Endothelial cell of umbilical vein (primary cell): ENCODE measurements at regions not wholly inside any gene's neighbourhood (a gene's known extent, or its start where the extent isn't known, plus 50 kb on each side); places are given as distances from the start of the nearest gene placed in this dataset.

Experiments
- BruUV-seq: library from RNA; stranded (reverse); fragments of 400-500 nt; replicated peaks from 2 replicates; lab custom pipeline; 2021; lab: Mats Ljungman, UMichigan
- CTCF ChIA-PET: fragments of 300-600, 350-600 bp; sonication (Branson Sonifier 250); formaldehyde crosslinking; loops from one replicate; lab custom pipeline; 2021; ENCODE audit warnings: antibody characterized with exemption, inconsistent platforms; lab: Charles Lee
- POLR2A ChIA-PET: fragments of 300-600, 350-600 bp; sonication (Branson Sonifier 250); formaldehyde crosslinking; loops from one replicate; lab custom pipeline; 2021; ENCODE audit warnings: antibody characterized with exemption, inconsistent platforms; lab: Charles Lee
- DNase-seq: peaks from one replicate; pipeline ENCODE4 v3.0.0-alpha.2; 2011; ENCODE audit warnings: low read depth, low spot score
- FAIRE-seq: peaks from 2 replicates; lab custom pipeline; 2011; peaks lifted over from hg19 to GRCh38; lab: Jason Lieb, UNC
- H2AFZ ChIP-seq: 2 replicates; pipeline ENCODE4 v1.6.0; 2012; ENCODE audit warnings: low read depth, low read length, control low read depth, inconsistent platforms
- H3K27ac ChIP-seq: 2 replicates; pipeline ENCODE4 v1.5.1; 2011; ENCODE audit warnings: low read depth, mild to moderate bottlenecking, control low read depth, low read length, moderate library complexity; ENCODE audit not compliant: insufficient read depth
- H3K27me3 ChIP-seq, 2 experiments: 2 replicates each; pipeline versions ENCODE4 v1.6.0 to v1.6.1; 2011; ENCODE audit warnings: low read length in 2 of 2, mixed read lengths in 1 of 2; ENCODE audit not compliant: control insufficient read depth in 2 of 2, insufficient read depth in 2 of 2
- H3K36me3 ChIP-seq, 2 experiments: 2 replicates in 1 of 2; 3 replicates in 1 of 2; pipeline ENCODE4 v1.5.1; 2011; ENCODE audit warnings: low read length in 2 of 2, mild to moderate bottlenecking in 1 of 2, moderate library complexity in 1 of 2; ENCODE audit not compliant: control insufficient read depth in 2 of 2, insufficient read depth in 2 of 2; ENCODE audit errors: extremely low read depth in 1 of 2
- H3K4me1 ChIP-seq: 3 replicates; pipeline ENCODE4 v1.5.1; 2011; ENCODE audit warnings: mild to moderate bottlenecking, low read length; ENCODE audit not compliant: control insufficient read depth, insufficient read depth; ENCODE audit errors: extremely low read depth
- H3K4me2 ChIP-seq: 2 replicates; pipeline ENCODE4 v1.6.1; 2011; ENCODE audit warnings: low read length, control low read depth, mixed read lengths; ENCODE audit not compliant: insufficient read depth
- H3K4me3 ChIP-seq, 3 experiments: fragments of 200-600 bp in 1 of 3; sonication (generic), shearing (Covaris generic) in 1 of 3; replicated peaks in 1 of 3; 2 replicates each; pipeline ENCODE4 v1.5.1; 2011 to 2016; ENCODE audit warnings: control low read depth in 3 of 3, low read length in 3 of 3, mild to moderate bottlenecking in 2 of 3, inconsistent platforms in 1 of 3, low read depth in 1 of 3, moderate library complexity in 1 of 3; ENCODE audit not compliant: insufficient read depth in 1 of 3
- H3K79me2 ChIP-seq: 2 replicates; pipeline ENCODE4 v1.6.0; 2012; ENCODE audit warnings: low read length, inconsistent platforms; ENCODE audit not compliant: control insufficient read depth, insufficient read depth
- H3K9ac ChIP-seq: replicated peaks from 2 replicates; pipeline ENCODE3; 2011; ENCODE audit warnings: low read length, control low read depth; ENCODE audit not compliant: insufficient read depth; ENCODE audit errors: extremely low read depth
- H3K9me1 ChIP-seq: replicated peaks from 3 replicates; pipeline ENCODE4 v1.6.0; 2011; ENCODE audit warnings: mild to moderate bottlenecking, low read length; ENCODE audit not compliant: control insufficient read depth, insufficient read depth; ENCODE audit errors: extremely low read depth
- H3K9me3 ChIP-seq: replicated peaks from 2 replicates; pipeline ENCODE4 v1.5.1; 2012; ENCODE audit warnings: low read length, inconsistent platforms; ENCODE audit not compliant: control insufficient read depth, insufficient read depth
- H4K20me1 ChIP-seq: replicated peaks from 2 replicates; pipeline ENCODE3; 2011; ENCODE audit warnings: mild to moderate bottlenecking, low read length; ENCODE audit not compliant: control insufficient read depth, insufficient read depth; ENCODE audit errors: extremely low read depth
- CTCF ChIP-seq, 2 donors: IDR thresholded peaks; 1 replicate in 1 of 2; 2 replicates in 1 of 2; pipeline ENCODE4 v1.5.1; 2011; ENCODE audit warnings: low read length in 2 of 2, mild to moderate bottlenecking in 2 of 2, moderate library complexity in 2 of 2, control low read depth in 1 of 2, inconsistent platforms in 1 of 2, low read depth in 1 of 2; ENCODE audit not compliant: insufficient read depth in 1 of 2; ENCODE audit errors: extremely low read depth in 1 of 2
- EZH2 ChIP-seq: IDR thresholded peaks from 2 replicates; pipeline ENCODE4 v1.6.1; 2012; ENCODE audit warnings: borderline replicate concordance, low read depth, mild to moderate bottlenecking, moderate library complexity, low read length, inconsistent platforms; ENCODE audit not compliant: severe bottlenecking
- FOS ChIP-seq: IDR thresholded peaks from 2 replicates; pipeline ENCODE4 v1.6.1; 2011; ENCODE audit warnings: mild to moderate bottlenecking, low read length, moderate library complexity, borderline replicate concordance; ENCODE audit not compliant: insufficient read depth
- GATA2 ChIP-seq: IDR thresholded peaks from 2 replicates; pipeline ENCODE4 v1.7.0; 2011; ENCODE audit warnings: low read depth, mild to moderate bottlenecking, moderate library complexity, mixed read lengths, low read length; ENCODE audit not compliant: insufficient read length, insufficient read depth
- JUN ChIP-seq: IDR thresholded peaks from 2 replicates; pipeline ENCODE4 v1.6.1; 2011; ENCODE audit warnings: borderline replicate concordance, low read depth; ENCODE audit not compliant: insufficient read length, insufficient read depth
- MAX ChIP-seq: IDR thresholded peaks from 2 replicates; pipeline ENCODE4 v1.6.1; 2011; ENCODE audit not compliant: insufficient read depth, insufficient read length
- MYC ChIP-seq: IDR thresholded peaks from one replicate; pipeline ENCODE4 v1.6.1; 2011; ENCODE audit warnings: mild to moderate bottlenecking, low read depth, low read length
- POLR2A ChIP-seq: IDR thresholded peaks from 2 replicates; pipeline ENCODE4 v1.6.1; 2012; ENCODE audit warnings: low read depth, mild to moderate bottlenecking, control low read depth, low read length
- POLR2AphosphoS5 ChIP-seq: IDR thresholded peaks from 2 replicates; pipeline ENCODE4 v1.6.1; 2012; ENCODE audit warnings: low read depth, mild to moderate bottlenecking, control low read depth, low read length, moderate library complexity; ENCODE audit not compliant: insufficient read depth
- dilution Hi-C: fragments of 300-500 bp; cut with MboI; formaldehyde crosslinking; loops from one replicate; pipeline ENCODE4 v1.15.0; 2019; ENCODE audit warnings: low sequenced_read_pairs; ENCODE audit not compliant: extremely low pct_ligation_motif_present
- intact Hi-C: fragments of 100-400 bp; cut with micrococcal nuclease; formaldehyde crosslinking; loops from one replicate; pipeline ENCODE4 v1.10.0; 2022

- Histone ChIP-seq H3K4me3 (no peak overlapping the region), H3K27me3 (peaks cover 48 to 53% of the 10 kb centered on the region in 2 experiments), H3K9me3 (no peaks in the 10 kb centered on the region), H3K36me3 (no peaks in the 10 kb centered on the region), H3K4me1 (peaks cover 27% of the 10 kb centered on the region), H3K9me1 (no peaks in the 10 kb centered on the region), H2AFZ (no peak overlapping the region), H3K4me2 (no peak overlapping the region), H4K20me1 (no peaks in the 10 kb centered on the region), H3K9ac (no peak overlapping the region), H3K79me2 (no peaks in the 10 kb centered on the region), H3K27ac (no peak overlapping the region)
- intact Hi-C loops: loop anchor here (5.0 kb wide), 1 partner anchor 699 kb away; no protein-coding TSS in a partner anchor
- peak; percentile 40 for FAIRE-seq
- TF ChIP-seq EZH2: peak; percentile 71
- TF ChIP-seq POLR2A: no peak
- dilution Hi-C loops: no loop called here
- BruUV-seq: no TSS peak
- CTCF ChIA-PET: interaction anchor here (0.8 to 1.6 kb wide), 5 partner anchors 59 to 1764 kb away, joined by 3 to 7 read pairs (median 3); no protein-coding TSS in a partner anchor
- POLR2A ChIA-PET: no interaction called here
- peak; percentile 6 for DNase-seq
These were observed 169.1 kb upstream of the PPP1R3A start for GRCh38 chr7:114087653-114088469.

GRCh38 chr7:114086914-114087652 is 168.3 kb upstream of the PPP1R3A start:
- Histone ChIP-seq H3K79me2 (no peaks in the 10 kb centered on the region), H3K36me3 (no peaks in the 10 kb centered on the region), H4K20me1 (no peaks in the 10 kb centered on the region), H2AFZ (peak overlapping the region; percentile 75), H3K27ac (no peak overlapping the region), H3K9me3 (no peaks in the 10 kb centered on the region), H3K27me3 (peaks cover 52 to 61% of the 10 kb centered on the region in 2 experiments), H3K4me2 (peak overlapping the region; percentile 84), H3K4me3 (peak overlapping the region; percentile 27 to 60 (median 52)), H3K4me1 (peaks cover 33% of the 10 kb centered on the region), H3K9me1 (no peaks in the 10 kb centered on the region), H3K9ac (no peak overlapping the region)
- dilution Hi-C loops: no loop called here
- TF ChIP-seq POLR2AphosphoS5 (no peak), EZH2 (no peak), GATA2 (no peak), FOS (no peak), MYC (no peak), MAX (no peak), CTCF (IDR thresholded peaks at IDR 0.05; ENCODE audit: extremely low read depth in 1 of 2, insufficient read depth in 1 of 2, low read depth in 1 of 2, low read length in 2 of 2) (no peak), POLR2A (no peak), JUN (no peak)
- no TSS peak for BruUV-seq
- ChIA-PET CTCF (no interaction called here), POLR2A (no interaction called here)
- DNase-seq (peak; percentile 27), FAIRE-seq (peak; percentile 69)
- intact Hi-C loops: loop anchor here (1.0 to 5.0 kb wide), 2 partner anchors 452 to 700 kb away; no protein-coding TSS in a partner anchor
